ENCODE measurements at regions not wholly inside any gene's neighbourhood (a gene's known extent, or its start where the extent isn't known, plus 50 kb on each side); places are given as distances from the start of the nearest gene placed in this dataset.

- no peak for TF ChIP-seq CTCF (IDR thresholded peaks at IDR 0.05; ENCODE audit: low read depth, low read length, missing input control)
- TF ChIP-seq TAF1 (conservative IDR thresholded peaks at IDR 0.05): no peak
These were observed 247.4 kb downstream of the MATN1 start for GRCh38 chr1:30475966-30476365.
